SK-N-MC (cell line): ENCODE measurements at regions not wholly inside any gene's neighbourhood (a gene's known extent, or its start where the extent isn't known, plus 50 kb on each side); places are given as distances from the start of the nearest gene placed in this dataset.

Experiments
- EZH2 ChIP-seq: fragments of 200-600 bp; sonication (generic); IDR thresholded peaks from one replicate; pipeline ENCODE4 v1.6.1; 2017; ENCODE audit warnings: antibody characterized with exemption
- FOXP2 ChIP-seq: optimal IDR thresholded peaks from 2 replicates; pipeline ENCODE3; 2011; ENCODE audit warnings: mild to moderate bottlenecking, moderate library complexity; ENCODE audit not compliant: insufficient read depth; ENCODE audit errors: extremely low read length, control extremely low read depth
- POLR2AphosphoS5 ChIP-seq: IDR thresholded peaks from 2 replicates; pipeline ENCODE4 v1.6.1; 2012; ENCODE audit warnings: mild to moderate bottlenecking, low read depth, low read length, borderline replicate concordance

DNA sequence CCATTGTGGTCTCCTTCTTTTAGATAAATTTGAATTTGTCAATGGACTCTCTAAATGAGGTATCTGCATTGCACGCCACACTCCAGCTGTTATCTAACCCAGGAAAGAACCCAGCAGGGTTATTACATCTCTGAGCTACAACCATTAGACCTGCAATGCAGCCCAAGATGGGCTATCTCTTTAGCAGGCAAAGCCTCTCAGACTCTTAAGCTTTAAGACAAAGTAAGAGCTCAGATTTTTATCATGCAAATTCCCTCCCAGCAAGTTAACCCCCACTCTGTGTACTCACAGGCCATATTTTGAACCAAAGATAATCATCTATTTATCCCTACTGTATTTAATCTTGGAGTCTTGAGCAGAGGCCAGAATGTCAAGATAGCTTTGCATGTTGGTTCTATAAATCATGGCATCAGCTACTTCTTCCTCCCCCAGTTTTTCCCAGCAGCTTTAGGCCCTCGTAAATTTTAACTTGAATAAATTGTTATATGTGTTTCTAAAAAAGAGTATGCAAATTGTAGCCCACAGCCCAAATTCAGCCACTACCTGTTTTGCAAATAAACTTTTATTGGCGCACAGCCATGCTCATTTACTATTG lies 273.7 kb upstream of the PKDCC start:
- no peak for TF ChIP-seq EZH2
- TF ChIP-seq POLR2AphosphoS5, result no peak
- TF ChIP-seq FOXP2, result no peak
